Prostate gland (tissue), 2 donors: ENCODE measurements at regions not wholly inside any gene's neighbourhood (a gene's known extent, or its start where the extent isn't known, plus 50 kb on each side); places are given as distances from the start of the nearest gene placed in this dataset.

ENCODE experiments used
- POLR2A ChIP-seq: fragments of 450-650 bp; IDR thresholded peaks from one replicate; pipeline ENCODE4 v1.6.1; 2016; ENCODE audit warnings: antibody characterized with exemption, mild to moderate bottlenecking
- TF ChIP-seq, protein P1 (sequence below), 4 experiments: fragments of 200-600 bp in 2 of 4; fragments of 450-650 bp in 2 of 4; sonication (generic) in 2 of 4; IDR thresholded peaks; 1 replicate in 3 of 4; 2 replicates in 1 of 4; pipeline ENCODE4 v1.5.1; 2016 to 2019; ENCODE audit warnings: antibody characterized with exemption in 4 of 4, mild to moderate bottlenecking in 2 of 4, moderate library complexity in 2 of 4

GRCh38 chr14:23728791-23729190, 92.6 kb downstream of the DHRS2 start:
- TF ChIP-seq POLR2A = no peak
- TF ChIP-seq, protein P1, sequence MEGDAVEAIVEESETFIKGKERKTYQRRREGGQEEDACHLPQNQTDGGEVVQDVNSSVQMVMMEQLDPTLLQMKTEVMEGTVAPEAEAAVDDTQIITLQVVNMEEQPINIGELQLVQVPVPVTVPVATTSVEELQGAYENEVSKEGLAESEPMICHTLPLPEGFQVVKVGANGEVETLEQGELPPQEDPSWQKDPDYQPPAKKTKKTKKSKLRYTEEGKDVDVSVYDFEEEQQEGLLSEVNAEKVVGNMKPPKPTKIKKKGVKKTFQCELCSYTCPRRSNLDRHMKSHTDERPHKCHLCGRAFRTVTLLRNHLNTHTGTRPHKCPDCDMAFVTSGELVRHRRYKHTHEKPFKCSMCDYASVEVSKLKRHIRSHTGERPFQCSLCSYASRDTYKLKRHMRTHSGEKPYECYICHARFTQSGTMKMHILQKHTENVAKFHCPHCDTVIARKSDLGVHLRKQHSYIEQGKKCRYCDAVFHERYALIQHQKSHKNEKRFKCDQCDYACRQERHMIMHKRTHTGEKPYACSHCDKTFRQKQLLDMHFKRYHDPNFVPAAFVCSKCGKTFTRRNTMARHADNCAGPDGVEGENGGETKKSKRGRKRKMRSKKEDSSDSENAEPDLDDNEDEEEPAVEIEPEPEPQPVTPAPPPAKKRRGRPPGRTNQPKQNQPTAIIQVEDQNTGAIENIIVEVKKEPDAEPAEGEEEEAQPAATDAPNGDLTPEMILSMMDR (IDR thresholded peaks at IDR 0.05) = no peak
